NCI-H2196 (cell line): ENCODE measurements at regions not wholly inside any gene's neighbourhood (a gene's known extent, or its start where the extent isn't known, plus 50 kb on each side); places are given as distances from the start of the nearest gene placed in this dataset.
"Not testable (repeated sequence)": the region's sequence is repeated elsewhere in the genome, so short reads cannot be mapped to it uniquely, and the experiment has no call there.

Source experiments
- DNase-seq: peaks from one replicate; lab custom pipeline; 2025; ENCODE audit not compliant: unreplicated experiment; lab: John Stamatoyannopoulos, UW

DNA sequence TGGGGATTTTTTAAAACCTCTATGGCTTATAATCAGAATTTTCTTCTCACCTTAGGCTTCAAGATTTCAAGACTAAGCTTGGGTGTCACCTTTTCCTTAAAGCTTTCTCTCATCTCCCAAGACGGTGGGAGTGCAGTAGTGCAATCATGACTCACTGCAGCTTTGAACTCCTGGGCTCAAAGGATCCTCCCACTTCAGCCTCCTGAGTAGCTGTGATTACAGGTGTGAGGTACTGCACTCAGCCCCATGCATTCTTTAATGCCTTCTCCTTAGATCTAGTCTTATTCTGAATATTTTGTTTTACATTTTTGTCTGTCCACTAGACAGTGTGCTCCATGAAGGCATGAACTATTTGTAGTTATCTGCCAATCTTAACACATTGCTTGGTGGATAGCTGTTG is 55.7 kb upstream of the FAT3 start:
- no peak for DNase-seq

DNA sequence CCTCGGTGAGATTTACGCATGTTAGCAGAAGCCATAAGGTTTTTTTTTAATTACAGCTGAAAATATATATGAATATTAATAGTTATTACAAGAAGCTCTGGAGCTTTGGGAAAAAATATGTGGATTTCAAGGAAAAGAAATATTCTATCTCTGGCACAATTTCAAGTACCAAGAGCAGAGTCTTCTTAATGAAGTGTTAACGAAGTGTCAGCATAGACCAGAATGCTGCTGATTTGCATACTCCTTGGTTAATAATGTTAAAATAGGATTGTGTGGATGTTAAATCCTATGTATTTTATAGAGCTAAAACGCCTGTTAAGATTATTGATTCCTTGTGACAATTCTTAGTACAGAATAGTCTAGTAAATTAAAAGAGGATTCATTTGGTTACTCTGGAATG is 57.0 kb upstream of the FAT3 start:
- no peak for DNase-seq

GRCh38 chr11:92166335-92166734 is 58.3 kb upstream of the FAT3 start:
- no peak for DNase-seq

- no peak for DNase-seq
Observed at GRCh38 chr11:92163879-92164278, 60.7 kb upstream of the FAT3 start.

DNA sequence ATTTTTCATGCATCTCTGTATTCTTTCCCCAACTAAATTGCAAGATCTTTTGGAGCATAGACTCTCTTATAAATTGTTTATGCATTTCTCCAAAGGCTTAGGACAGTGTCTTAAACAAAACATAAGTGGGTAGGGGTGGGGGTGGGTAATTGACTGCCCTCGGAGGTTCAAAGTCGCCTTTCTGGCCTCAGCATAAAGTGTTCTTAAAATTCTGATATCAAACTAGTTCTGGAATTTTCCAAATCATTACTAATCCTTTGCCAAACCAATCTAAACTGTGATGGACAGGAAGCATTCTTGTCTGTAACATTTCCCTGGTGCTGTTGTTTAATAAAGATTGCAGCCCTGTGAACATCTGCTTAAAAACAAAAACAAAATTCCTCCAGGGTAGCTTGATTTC is 61.8 kb upstream of the FAT3 start:
- DNase-seq: no peak

DNA sequence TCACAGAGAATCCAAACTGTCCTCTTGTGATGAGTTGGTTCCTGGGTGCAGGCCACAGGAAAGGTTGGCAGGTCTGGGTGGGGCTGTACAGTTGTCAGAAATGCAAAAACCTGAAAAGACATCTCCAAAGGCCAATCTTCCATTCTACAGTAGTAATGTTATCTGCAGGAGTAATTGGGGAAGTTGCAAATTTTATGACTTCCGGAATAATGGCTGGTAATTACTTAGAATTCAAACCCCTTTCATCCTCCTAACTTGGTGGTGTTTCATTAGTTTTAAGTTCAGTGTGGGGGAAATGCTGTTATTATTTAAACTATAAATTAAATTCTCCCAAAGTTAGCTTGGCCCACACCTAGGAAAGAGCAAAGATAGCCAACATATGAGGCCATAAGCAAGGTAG is 64.7 kb upstream of the FAT3 start:
- DNase-seq: no peak

DNA sequence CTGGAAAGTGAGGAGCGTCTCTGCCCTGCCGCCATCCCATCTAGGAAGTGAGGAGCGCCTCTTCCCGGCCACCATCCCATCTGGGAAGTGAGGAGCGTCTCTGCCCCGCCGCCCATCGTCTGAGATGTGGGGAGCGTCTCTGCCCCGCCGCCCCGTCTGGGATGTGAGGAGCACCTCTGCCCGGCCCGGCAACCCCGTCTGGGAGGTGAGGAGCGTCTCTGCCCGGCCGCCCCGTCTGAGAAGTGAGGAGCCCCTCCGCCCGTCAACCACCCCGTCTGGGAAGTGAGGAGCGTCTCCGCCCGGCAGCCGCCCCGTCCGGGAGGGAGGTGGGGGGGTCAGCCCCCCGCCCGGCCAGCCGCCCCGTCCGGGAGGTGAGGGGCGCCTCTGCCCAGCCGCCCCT is 67.2 kb upstream of the FAT3 start:
- not testable (repeated sequence) for DNase-seq

- no peak for DNase-seq
Observed at GRCh38 chr11:92154611-92155010, 70.0 kb upstream of the FAT3 start.

GRCh38 chr11:92154110-92154509 is 70.5 kb upstream of the FAT3 start:
- DNase-seq: no peak

- DNase-seq: no peak
Observed at GRCh38 chr11:92153542-92153941, 71.1 kb upstream of the FAT3 start.

DNA sequence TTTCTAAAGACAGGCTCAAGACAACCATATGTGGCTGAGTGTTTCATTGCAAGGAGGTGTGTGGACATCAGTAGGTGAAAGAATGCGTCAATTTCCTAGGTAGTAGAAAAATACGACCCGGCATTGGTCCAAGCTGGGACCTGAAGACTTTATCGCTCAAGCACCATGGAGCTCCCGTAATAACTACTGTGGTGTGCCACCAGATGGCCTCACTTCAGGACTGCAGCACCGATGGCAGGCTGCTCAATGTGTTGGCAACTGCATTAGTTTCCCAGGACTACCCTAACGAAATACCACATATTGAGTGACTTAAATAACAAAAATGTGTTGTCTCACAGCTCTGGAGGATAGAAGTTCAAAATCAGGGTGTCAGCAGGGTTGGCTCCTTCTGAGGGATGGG is 72.4 kb upstream of the FAT3 start:
- DNase-seq: no peak

- no peak for DNase-seq
Observed at GRCh38 chr11:92149996-92150395, 74.6 kb upstream of the FAT3 start.

DNA sequence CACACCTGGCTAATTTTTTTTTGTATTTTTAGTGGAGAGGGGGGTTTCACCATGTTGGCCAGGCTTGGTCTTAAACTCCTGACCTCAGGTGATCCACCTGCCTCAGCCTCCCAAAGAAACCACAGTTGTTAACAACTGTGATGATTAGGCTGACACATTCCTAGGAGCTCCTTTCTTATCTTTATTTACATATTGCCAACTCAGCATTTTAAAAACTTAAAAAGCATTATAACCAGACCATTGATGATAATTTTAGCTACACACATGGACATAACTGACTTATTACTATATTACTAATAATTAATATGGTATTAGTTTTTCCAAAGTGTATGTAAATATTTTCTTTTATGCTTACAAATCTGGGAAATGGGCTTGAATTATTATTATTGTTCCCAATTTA is 82.9 kb upstream of the FAT3 start:
- DNase-seq: no peak

- DNase-seq: no peak
Observed at GRCh38 chr11:92141159-92141558, 83.5 kb upstream of the FAT3 start.

GRCh38 chr11:92140021-92140420 is 84.6 kb upstream of the FAT3 start:
- DNase-seq: no peak

GRCh38 chr11:92138296-92138695 is 86.3 kb upstream of the FAT3 start:
- no peak for DNase-seq

DNA sequence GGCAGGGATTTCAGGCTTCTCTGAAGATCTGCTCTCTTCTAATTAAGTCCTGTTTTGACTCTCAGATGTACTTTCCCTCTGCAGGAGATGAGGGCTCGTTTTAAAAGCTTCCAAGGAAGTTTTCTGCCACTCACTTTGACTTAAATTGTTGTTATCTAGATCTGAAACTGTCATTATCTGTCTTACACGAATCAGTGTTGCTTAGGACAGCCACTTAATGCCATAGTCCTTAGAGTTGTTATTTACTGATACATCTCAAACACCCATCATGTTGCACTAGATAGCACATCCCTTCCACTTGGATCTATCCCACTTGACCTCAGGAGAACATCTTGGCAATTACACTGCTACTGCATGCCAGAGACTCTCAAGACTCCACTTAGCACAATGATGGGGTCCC is 86.9 kb upstream of the FAT3 start:
- DNase-seq: no peak

GRCh38 chr11:92136797-92137196 is 87.8 kb upstream of the FAT3 start:
- no peak for DNase-seq

DNA sequence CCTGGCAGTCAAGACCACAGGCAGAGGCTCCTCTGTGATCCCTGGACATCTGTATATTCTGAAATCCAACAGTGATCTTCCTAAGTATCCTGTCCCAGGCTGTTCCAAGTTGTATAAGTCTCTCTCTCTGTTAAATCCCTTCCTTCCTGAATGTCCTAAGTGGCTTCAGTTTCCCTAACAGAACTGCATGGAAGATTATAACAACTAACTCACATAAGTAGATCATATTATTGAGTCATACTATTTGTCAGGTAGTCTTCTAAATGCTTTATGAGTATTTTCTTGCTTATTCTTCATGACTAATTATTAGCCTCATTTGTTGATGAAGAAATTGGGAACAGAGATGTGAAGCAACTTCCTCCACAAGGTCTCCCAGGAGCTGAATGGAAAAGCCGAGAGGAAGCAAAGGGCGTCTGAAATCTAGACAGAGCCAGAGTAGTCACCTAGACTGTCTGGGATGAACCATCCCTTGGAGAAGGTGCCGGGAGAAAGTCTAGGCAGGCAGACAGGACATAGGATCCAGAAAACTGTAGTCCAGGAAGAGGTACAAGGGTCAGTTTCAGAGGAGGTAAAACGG is 93.2 kb upstream of the FAT3 start:
- no peak for DNase-seq

- no peak for DNase-seq
Observed at GRCh38 chr11:92130421-92130831, 94.2 kb upstream of the FAT3 start.

DNA sequence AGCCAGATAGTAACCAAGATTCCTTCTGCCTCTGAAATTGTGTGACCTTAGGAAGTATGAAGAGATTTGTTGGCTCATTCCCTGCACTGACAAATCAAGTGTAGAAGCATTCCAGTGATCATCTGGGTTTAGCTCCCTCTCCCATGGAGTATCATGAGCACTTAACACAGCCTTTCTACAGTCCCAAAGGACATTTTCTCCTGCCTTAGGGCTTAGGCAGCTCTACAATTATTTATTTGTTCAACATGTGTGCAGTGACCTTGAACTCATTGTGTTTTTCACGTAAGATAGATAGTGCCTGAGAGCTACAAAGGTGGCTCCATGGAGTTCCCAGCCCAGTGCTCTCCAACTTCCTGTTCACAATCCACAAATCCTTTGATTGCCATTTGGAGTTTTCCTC is 94.8 kb upstream of the FAT3 start:
- DNase-seq: no peak

DNA sequence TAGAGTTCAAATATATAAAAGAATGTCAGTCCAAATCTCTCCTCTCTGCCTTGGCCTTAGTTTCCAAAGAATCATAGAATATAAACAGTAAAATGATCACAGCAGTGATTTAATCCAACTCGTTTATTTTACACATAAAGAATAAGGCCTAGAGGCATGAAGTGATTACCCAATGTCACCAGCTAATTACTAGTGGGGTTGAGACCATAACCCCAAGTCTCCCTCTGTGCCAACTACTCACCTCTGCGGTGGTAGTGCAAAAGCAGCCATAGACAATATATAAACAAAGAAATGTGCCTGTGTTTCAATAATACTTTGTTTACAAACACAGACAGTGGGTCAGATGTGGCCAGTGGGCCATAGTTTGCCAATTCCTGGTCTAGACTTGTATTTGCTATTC is 96.6 kb upstream of the FAT3 start:
- DNase-seq: no peak

GRCh38 chr11:92125321-92125720 is 99.3 kb upstream of the FAT3 start:
- DNase-seq: no peak

DNA sequence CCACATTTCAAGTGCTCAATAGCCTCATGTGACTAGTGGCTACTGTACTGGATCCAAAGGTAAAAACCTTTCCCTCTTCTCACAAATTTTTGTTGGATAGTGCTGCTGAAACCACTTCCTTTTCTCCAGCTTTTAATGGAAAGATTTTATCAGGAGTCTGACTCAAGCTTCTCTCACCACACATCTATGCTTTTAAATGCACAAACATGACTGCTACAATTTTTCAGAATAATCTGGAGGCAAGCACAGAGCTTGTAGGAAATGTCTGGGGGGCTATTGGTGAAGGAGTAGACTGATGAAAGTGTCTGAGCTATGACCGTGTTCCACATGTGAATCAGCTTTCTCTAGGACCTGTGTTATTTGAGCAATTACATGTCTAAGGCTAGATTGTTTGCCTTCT is 101.1 kb upstream of the FAT3 start:
- DNase-seq: no peak
